ENCODE measurements at regions not wholly inside any gene's neighbourhood (a gene's known extent, or its start where the extent isn't known, plus 50 kb on each side); places are given as distances from the start of the nearest gene placed in this dataset.
A peak's percentile ranks its signal among the peaks of the same experiment; 100 is the strongest.

DNA sequence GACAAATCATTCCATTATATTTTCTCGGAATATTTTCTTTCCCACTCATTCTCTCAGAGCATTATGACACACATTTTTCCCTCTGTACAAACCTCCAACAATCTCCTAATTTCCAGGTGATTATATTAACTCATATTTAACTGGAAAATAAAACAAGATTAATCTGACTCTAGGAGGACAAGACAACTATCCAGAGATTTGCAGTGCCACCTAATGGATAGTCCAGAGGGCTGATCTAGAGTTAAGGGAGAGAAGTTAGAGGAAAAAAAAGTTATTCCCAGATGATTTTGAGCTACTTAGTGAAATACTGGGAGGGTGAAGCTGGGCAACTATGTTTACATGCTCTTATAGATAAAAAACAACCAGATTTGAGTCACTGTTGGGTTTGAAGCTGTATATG, 161.7 kb downstream of the ALX1 start:
- TF ChIP-seq CTCF (IDR thresholded peaks at IDR 0.05): peak; percentile 78
- no peak for DNase-seq (ENCODE audit: low spot score)
- H3K9me3 Mint-ChIP-seq (ENCODE audit: low read depth): peaks cover 9% of the 10 kb centered on the region
- H3K4me1 Mint-ChIP-seq (ENCODE audit: low read depth): no peaks in the 10 kb centered on the region
- no peak overlapping the region for H3K27ac Mint-ChIP-seq (ENCODE audit: unreplicated experiment)
- H3K4me3 Mint-ChIP-seq (ENCODE audit: unreplicated experiment): no peak overlapping the region
- H3K36me3 Mint-ChIP-seq (ENCODE audit: low read depth): no peaks in the 10 kb centered on the region
- H3K27me3 Mint-ChIP-seq (ENCODE audit: low read depth): peaks cover 30% of the 10 kb centered on the region

DNA sequence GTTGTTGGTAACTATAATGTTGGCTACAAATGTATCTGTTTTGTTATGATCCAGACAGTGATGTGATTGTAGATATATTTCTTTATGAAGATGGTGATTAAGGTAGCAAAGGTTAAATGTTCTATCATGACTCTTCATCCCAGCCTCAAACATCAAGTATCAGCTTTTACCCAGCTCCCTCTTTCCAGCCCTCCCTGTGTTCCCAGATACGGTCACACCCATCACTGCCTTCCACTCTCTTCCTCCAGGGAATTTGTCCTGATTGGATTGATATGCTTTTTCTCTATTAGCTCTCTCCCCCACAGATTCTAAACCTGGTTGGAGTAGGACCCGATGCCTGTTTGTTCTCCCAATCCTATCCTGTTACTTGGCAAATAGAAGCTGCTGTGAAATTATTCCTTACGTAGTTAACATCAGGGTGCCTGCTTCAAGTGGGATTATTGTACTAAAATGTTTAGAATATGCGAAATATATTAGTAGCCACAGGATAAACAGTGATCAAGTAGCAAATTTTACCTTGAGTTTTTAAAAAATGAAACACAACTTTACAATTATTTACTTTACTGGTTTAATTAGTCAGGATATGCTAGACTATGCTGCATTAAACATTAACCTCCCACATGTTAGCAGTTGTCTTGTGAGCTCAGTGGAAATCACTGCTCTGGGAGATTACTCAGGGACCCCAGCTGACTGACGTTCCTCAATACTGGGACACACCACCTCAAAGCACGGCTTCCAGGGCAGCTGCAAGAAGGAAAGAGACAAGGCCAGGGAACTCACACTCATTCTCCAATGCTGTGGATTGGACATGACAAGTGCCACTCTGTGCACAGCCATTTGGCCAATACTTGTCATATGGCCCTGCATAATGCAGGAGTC, 165.3 kb downstream of the ALX1 start:
- Mint-ChIP-seq H3K4me3 (ENCODE audit: unreplicated experiment) (no peak overlapping the region), H3K36me3 (ENCODE audit: low read depth) (no peaks in the 10 kb centered on the region), H3K4me1 (ENCODE audit: low read depth) (no peaks in the 10 kb centered on the region), H3K9me3 (ENCODE audit: low read depth) (no peaks in the 10 kb centered on the region), H3K27ac (ENCODE audit: unreplicated experiment) (no peak overlapping the region), H3K27me3 (ENCODE audit: low read depth) (peaks cover 32% of the 10 kb centered on the region)
- TF ChIP-seq CTCF (IDR thresholded peaks at IDR 0.05): no peak
- DNase-seq (ENCODE audit: low spot score): no peak

DNA sequence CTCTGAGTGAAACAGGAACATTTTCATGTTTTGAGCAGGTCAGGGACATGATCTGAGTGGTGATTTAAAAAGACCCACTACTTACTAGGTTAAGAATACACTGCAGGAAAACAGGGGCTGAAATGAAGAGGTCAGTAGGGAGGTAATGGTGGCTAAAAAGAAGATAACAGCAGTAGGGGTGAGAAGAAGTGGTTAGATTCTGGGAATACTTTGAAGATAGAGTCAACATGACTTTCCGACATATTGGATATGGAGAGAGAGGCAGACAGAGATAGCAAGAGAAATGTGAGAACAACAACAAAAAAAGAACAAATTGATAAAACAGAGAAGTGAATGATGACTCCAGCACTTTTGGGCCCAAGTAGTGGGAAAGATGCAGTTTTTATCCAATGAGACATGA, 168.0 kb downstream of the ALX1 start:
- Mint-ChIP-seq H3K36me3 (ENCODE audit: low read depth) (no peaks in the 10 kb centered on the region), H3K27ac (ENCODE audit: unreplicated experiment) (no peak overlapping the region), H3K4me1 (ENCODE audit: low read depth) (no peaks in the 10 kb centered on the region), H3K9me3 (ENCODE audit: low read depth) (no peaks in the 10 kb centered on the region), H3K27me3 (ENCODE audit: low read depth) (peaks cover 39% of the 10 kb centered on the region), H3K4me3 (ENCODE audit: unreplicated experiment) (no peak overlapping the region)
- no peak for TF ChIP-seq CTCF (IDR thresholded peaks at IDR 0.05)
- no peak for DNase-seq (ENCODE audit: low spot score)

DNA sequence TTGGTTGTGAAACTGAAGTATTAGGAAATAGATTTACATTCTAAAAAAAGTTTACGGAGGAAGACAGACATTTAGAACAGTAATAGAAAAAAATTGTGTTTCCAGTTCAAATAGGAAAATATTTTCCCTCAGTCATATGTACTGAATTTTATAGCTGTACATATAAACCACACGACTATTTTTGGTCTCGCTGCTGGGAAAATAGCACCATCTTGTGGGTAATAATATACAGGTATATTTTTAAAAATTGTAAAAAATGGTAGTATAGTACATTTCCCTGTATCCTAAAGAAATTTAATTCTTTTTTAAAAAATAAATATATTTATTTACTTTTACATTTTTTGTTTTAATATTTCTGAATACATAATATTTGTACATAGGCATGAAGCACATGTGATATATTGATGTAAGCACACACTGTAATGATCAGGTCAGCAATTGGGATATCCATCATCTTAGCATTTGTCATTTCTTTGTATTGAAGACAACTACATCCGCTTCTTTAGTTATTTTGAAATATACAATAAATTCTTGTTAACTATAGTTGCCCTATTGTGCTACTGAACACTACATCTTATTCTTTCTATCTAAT, 168.6 kb downstream of the ALX1 start:
- H3K4me3 Mint-ChIP-seq (ENCODE audit: unreplicated experiment): no peak overlapping the region
- no peak overlapping the region for H3K27ac Mint-ChIP-seq (ENCODE audit: unreplicated experiment)
- H3K9me3 Mint-ChIP-seq (ENCODE audit: low read depth): no peaks in the 10 kb centered on the region
- TF ChIP-seq CTCF (IDR thresholded peaks at IDR 0.05): peak; percentile 87
- peaks cover 37% of the 10 kb centered on the region for H3K27me3 Mint-ChIP-seq (ENCODE audit: low read depth)
- H3K4me1 Mint-ChIP-seq (ENCODE audit: low read depth): no peaks in the 10 kb centered on the region
- DNase-seq (ENCODE audit: low spot score): no peak
- no peaks in the 10 kb centered on the region for H3K36me3 Mint-ChIP-seq (ENCODE audit: low read depth)

DNA sequence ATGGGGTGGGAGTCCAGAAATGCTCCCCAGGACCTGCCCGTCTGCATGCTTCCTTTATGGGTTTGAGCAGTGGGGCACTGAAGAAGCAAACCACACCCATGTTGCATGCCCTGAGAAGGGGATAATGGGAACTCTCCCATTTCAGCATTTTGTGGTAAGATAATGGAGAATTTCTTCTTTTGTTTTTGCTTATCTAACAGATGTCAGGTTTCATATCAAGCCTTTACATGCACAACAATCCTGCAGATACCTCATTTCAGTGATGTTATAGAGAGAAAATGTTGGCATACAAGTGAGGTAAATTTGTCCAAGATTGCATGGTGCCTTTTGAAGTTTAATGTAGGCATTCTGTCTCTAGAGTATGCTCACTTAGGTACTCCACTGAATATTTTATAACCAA, 177.0 kb downstream of the ALX1 start:
- no peaks in the 10 kb centered on the region for H3K36me3 Mint-ChIP-seq (ENCODE audit: low read depth)
- no peak overlapping the region for H3K4me3 Mint-ChIP-seq (ENCODE audit: unreplicated experiment)
- H3K27me3 Mint-ChIP-seq (ENCODE audit: low read depth): peaks cover 18% of the 10 kb centered on the region
- TF ChIP-seq CTCF (IDR thresholded peaks at IDR 0.05): no peak
- DNase-seq (ENCODE audit: low spot score): no peak
- H3K9me3 Mint-ChIP-seq (ENCODE audit: low read depth): no peaks in the 10 kb centered on the region
- H3K27ac Mint-ChIP-seq (ENCODE audit: unreplicated experiment): no peak overlapping the region
- no peaks in the 10 kb centered on the region for H3K4me1 Mint-ChIP-seq (ENCODE audit: low read depth)

All from chondrocyte (in vitro differentiated cells).